Caco-2 (cell line): ENCODE measurements at regions not wholly inside any gene's neighbourhood (a gene's known extent, or its start where the extent isn't known, plus 50 kb on each side); places are given as distances from the start of the nearest gene placed in this dataset.

ENCODE experiments used
- BruUV-seq: library from RNA; stranded (reverse); fragments of 400-500 nt; replicated peaks from 2 replicates; lab custom pipeline; 2021; lab: Mats Ljungman, UMichigan
- CTCF ChIA-PET: fragments of 300-600 bp; sonication (Branson Sonifier 250); formaldehyde crosslinking; loops from one replicate; lab custom pipeline; 2022; ENCODE audit warnings: antibody characterized with exemption; lab: Charles Lee
- POLR2A ChIA-PET: fragments of 300-600 bp; sonication (Branson Sonifier 250); formaldehyde crosslinking; loops from one replicate; lab custom pipeline; 2022; ENCODE audit warnings: antibody characterized with exemption; lab: Charles Lee
- DNase-seq, 2 experiments: peaks; one replicate each; pipeline versions ENCODE4 v3.0.0 to v3.0.0-alpha.2; 2020 to 2022
- H3K27me3 ChIP-seq: replicated peaks from 2 replicates; pipeline ENCODE4 v1.6.0; 2011; ENCODE audit warnings: low read length; ENCODE audit not compliant: control insufficient read depth, insufficient read depth
- H3K36me3 ChIP-seq: 2 replicates; pipeline ENCODE4 v1.5.1; 2011; ENCODE audit warnings: low read length; ENCODE audit not compliant: control insufficient read depth, insufficient read depth
- H3K4me1 ChIP-seq: fragments of 250-450 bp; sonication (Bioruptor Pico); 2 replicates; pipeline ENCODE4 v1.5.1; 2020; ENCODE audit warnings: mild to moderate bottlenecking
- H3K4me3 ChIP-seq: 2 replicates; pipeline ENCODE4 v1.5.1; 2011; ENCODE audit warnings: low read depth, mild to moderate bottlenecking, control low read depth, low read length
- H3K9me3 ChIP-seq: fragments of 250-450 bp; sonication (Bioruptor Pico); 2 replicates; pipeline ENCODE4 v1.5.1; 2020; ENCODE audit warnings: mild to moderate bottlenecking, moderate library complexity
- H3K27ac Mint-ChIP-seq: one replicate; pipeline ENCODE4 v1.8.0; 2022; ENCODE audit warnings: mixed read lengths; ENCODE audit not compliant: unreplicated experiment
- H3K27me3 Mint-ChIP-seq: one replicate; pipeline ENCODE4 v1.8.0; 2022; ENCODE audit warnings: mixed read lengths; ENCODE audit not compliant: insufficient read depth, unreplicated experiment
- H3K36me3 Mint-ChIP-seq: one replicate; pipeline ENCODE4 v1.8.0; 2022; ENCODE audit warnings: mild to moderate bottlenecking, mixed read lengths; ENCODE audit not compliant: insufficient read depth, unreplicated experiment
- H3K4me1 Mint-ChIP-seq: one replicate; pipeline ENCODE4 v1.8.0; 2022; ENCODE audit warnings: low read depth, mixed read lengths; ENCODE audit not compliant: unreplicated experiment
- H3K4me3 Mint-ChIP-seq: one replicate; pipeline ENCODE4 v1.8.0; 2022; ENCODE audit warnings: mild to moderate bottlenecking, moderate library complexity, mixed read lengths; ENCODE audit not compliant: unreplicated experiment
- H3K9me3 Mint-ChIP-seq: one replicate; pipeline ENCODE4 v1.8.0; 2022; ENCODE audit warnings: mixed read lengths; ENCODE audit not compliant: unreplicated experiment
- CTCF ChIP-seq, 2 experiments: fragments of 200-600 bp in 1 of 2; IDR thresholded peaks; 1 replicate in 1 of 2; 2 replicates in 1 of 2; pipeline versions ENCODE4 v1.5.1 to v1.8.0; 2011 to 2022; ENCODE audit warnings: antibody characterized with exemption in 1 of 2, control low read depth in 1 of 2, inconsistent platforms in 1 of 2, low read depth in 1 of 2, low read length in 1 of 2, mild to moderate bottlenecking in 1 of 2, moderate library complexity in 1 of 2; ENCODE audit not compliant: insufficient read depth in 1 of 2, severe bottlenecking in 1 of 2, unreplicated experiment in 1 of 2
- intact Hi-C: fragments of 100-400 bp; cut with micrococcal nuclease; formaldehyde crosslinking; loops from one replicate; pipeline ENCODE4 v1.10.0; 2022; ENCODE audit not compliant: unreplicated experiment

DNA sequence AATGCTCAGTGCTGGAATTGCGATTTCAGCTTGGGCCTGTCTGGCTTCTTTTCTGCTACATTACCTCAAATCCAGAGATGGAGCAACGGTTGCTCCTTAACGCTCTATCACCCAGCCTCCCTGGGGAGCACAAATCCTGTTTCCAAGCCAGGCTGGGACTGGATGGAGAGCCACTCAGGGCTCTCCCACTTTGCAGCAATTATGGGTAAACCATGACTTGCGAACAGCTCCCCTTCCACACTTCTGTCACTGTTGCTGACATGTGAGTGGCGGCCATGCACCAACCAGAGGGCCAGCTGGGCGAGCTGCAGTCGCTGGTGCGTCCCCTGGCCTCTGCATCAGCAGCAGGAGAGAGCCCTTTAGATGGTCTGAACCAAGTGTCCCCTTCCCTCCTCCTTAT lies 65.1 kb upstream of the RAB4A start:
- H3K27ac Mint-ChIP-seq, result no peak overlapping the region
- POLR2A ChIA-PET, result no interaction called here

DNA sequence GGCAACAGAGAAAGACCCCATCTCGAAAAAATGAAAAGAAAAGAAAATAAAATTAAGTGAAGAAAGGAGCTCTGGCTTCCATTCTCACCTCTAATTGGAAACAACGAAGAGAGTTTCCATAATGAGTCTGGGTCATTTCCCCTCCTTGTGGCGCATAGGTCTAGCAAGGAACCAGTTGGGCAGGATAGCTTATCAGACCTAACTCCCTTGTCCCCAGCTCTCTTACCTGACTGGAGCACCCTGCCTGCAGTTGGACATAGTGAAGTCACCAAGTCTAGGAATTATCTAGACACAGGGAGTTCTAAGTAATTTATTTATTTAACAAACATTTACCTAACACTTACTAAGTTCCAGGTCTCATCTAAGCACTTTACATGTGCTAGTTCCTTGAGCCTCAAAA lies 63.0 kb upstream of the RAB4A start:
- intact Hi-C loops, result no loop called here
- Mint-ChIP-seq H3K4me3 (no peak overlapping the region), H3K9me3 (no peaks in the 10 kb centered on the region), H3K4me1 (peaks cover 5% of the 10 kb centered on the region), H3K27ac (peak overlapping the region; percentile 79), H3K27me3 (no peaks in the 10 kb centered on the region), H3K36me3 (peaks cover 6% of the 10 kb centered on the region)
- no peaks in the 10 kb centered on the region for H3K36me3 ChIP-seq
- H3K4me3 ChIP-seq, result no peak overlapping the region
- H3K27me3 ChIP-seq, result no peaks in the 10 kb centered on the region
- peaks cover 46% of the 10 kb centered on the region for H3K4me1 ChIP-seq
- H3K9me3 ChIP-seq, result no peaks in the 10 kb centered on the region
- BruUV-seq, result no TSS peak
- ChIA-PET POLR2A (no interaction called here), CTCF (no interaction called here)
- DNase-seq, result no peak
- TF ChIP-seq CTCF (IDR thresholded peaks at IDR 0.05; ENCODE audit: insufficient read depth in 1 of 2, low read depth in 1 of 2, low read length in 1 of 2, severe bottlenecking in 1 of 2, unreplicated experiment in 1 of 2), result no peak

More for the DNA sequence above, 65.1 kb upstream of the RAB4A start:
- no peaks in the 10 kb centered on the region for H3K9me3 Mint-ChIP-seq
- no peak overlapping the region for H3K4me3 ChIP-seq
- H3K36me3 Mint-ChIP-seq, result peaks cover 6% of the 10 kb centered on the region
- no peak overlapping the region for H3K4me3 Mint-ChIP-seq
- H3K4me1 Mint-ChIP-seq, result peaks cover 11% of the 10 kb centered on the region
- intact Hi-C loops, result no loop called here
- no peak for TF ChIP-seq CTCF (IDR thresholded peaks at IDR 0.05; ENCODE audit: insufficient read depth in 1 of 2, low read depth in 1 of 2, low read length in 1 of 2, severe bottlenecking in 1 of 2, unreplicated experiment in 1 of 2)
- peaks cover 50% of the 10 kb centered on the region for H3K4me1 ChIP-seq
- H3K36me3 ChIP-seq, result no peaks in the 10 kb centered on the region
- no peaks in the 10 kb centered on the region for H3K27me3 Mint-ChIP-seq
- no peak for DNase-seq
- H3K27me3 ChIP-seq, result no peaks in the 10 kb centered on the region
- no TSS peak for BruUV-seq
- CTCF ChIA-PET, result no interaction called here
- H3K9me3 ChIP-seq, result no peaks in the 10 kb centered on the region

DNA sequence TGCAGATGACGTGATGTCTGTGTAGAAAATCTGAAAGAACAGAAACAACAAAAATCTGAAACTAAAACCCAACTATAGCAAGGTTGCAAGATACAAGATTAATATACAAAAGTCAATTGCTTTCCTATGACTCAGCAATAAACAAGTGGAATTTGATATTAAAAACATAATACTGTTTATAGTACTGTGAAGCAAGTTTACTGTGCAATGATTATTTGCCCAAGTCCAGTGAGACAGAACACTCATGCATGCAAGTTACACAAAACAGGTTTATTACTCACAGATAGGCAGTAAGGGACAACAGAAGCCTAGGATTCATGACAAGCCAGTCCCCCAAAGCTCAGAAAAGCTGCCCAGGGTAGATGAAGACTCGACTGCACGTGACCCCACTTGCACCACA lies 62.4 kb upstream of the RAB4A start:
- Histone ChIP-seq H3K4me1 (peaks cover 40% of the 10 kb centered on the region), H3K4me3 (no peak overlapping the region), H3K27me3 (no peaks in the 10 kb centered on the region), H3K36me3 (no peaks in the 10 kb centered on the region), H3K9me3 (no peaks in the 10 kb centered on the region)
- TF ChIP-seq CTCF (IDR thresholded peaks at IDR 0.05; ENCODE audit: insufficient read depth in 1 of 2, low read depth in 1 of 2, low read length in 1 of 2, severe bottlenecking in 1 of 2, unreplicated experiment in 1 of 2), result no peak
- intact Hi-C loops, result no loop called here
- Mint-ChIP-seq H3K27me3 (no peaks in the 10 kb centered on the region), H3K4me1 (peaks cover 5% of the 10 kb centered on the region), H3K36me3 (peaks cover 4% of the 10 kb centered on the region), H3K27ac (peak overlapping the region; percentile 79), H3K9me3 (no peaks in the 10 kb centered on the region), H3K4me3 (no peak overlapping the region)
- no TSS peak for BruUV-seq
- ChIA-PET CTCF (no interaction called here), POLR2A (no interaction called here)
- DNase-seq, result no peak
